HEK293 (cell line): ENCODE measurements at regions not wholly inside any gene's neighbourhood (a gene's known extent, or its start where the extent isn't known, plus 50 kb on each side); places are given as distances from the start of the nearest gene placed in this dataset.

Source experiments
- CTCF ChIA-PET: fragments of 350-600 bp; formaldehyde crosslinking; extraction: SDS; loops from one replicate; lab custom pipeline; 2021; ENCODE audit warnings: antibody characterized with exemption; lab: Yijun Ruan, JAX
- POLR2A ChIA-PET: fragments of 300-600 bp; formaldehyde crosslinking; extraction: SDS; loops from one replicate; lab custom pipeline; 2020; ENCODE audit warnings: antibody characterized with exemption, inconsistent platforms; lab: Yijun Ruan, JAX
- H3K27ac ChIP-seq: fragments of 200-500 bp; sonication (Bioruptor generic); 2 replicates; pipeline ENCODE4 v1.5.1; 2014; ENCODE audit warnings: low read depth, low read length, control low read depth, inconsistent platforms; ENCODE audit errors: extremely low read depth
- H3K36me3 ChIP-seq, 2 experiments: fragments of 200-500 bp in 1 of 2; sonication (Bioruptor generic) in 1 of 2; 1 replicate in 1 of 2; 2 replicates in 1 of 2; pipeline ENCODE4 v1.5.1; 2014 to 2017; ENCODE audit warnings: inconsistent platforms in 2 of 2, low read length in 2 of 2; ENCODE audit not compliant: control insufficient read depth in 2 of 2, insufficient read depth in 1 of 2
- H3K4me1 ChIP-seq: fragments of 200-500 bp; sonication (Bioruptor generic); 2 replicates; pipeline ENCODE4 v1.5.1; 2014; ENCODE audit warnings: mild to moderate bottlenecking, low read length, inconsistent platforms; ENCODE audit not compliant: control insufficient read depth, insufficient read depth
- H3K4me3 ChIP-seq: 2 replicates; pipeline ENCODE4 v1.5.1; 2011; ENCODE audit warnings: low read depth, mild to moderate bottlenecking, control low read depth, low read length, moderate library complexity
- H3K9me3 ChIP-seq: fragments of 200-500 bp; sonication (Bioruptor generic); 2 replicates; pipeline ENCODE4 v1.5.1; 2014; ENCODE audit warnings: low read depth, low read length, inconsistent platforms; ENCODE audit not compliant: control insufficient read depth, insufficient read depth
- GFI1B ChIP-seq: fragments of 450-650 bp; formaldehyde crosslinking; IDR thresholded peaks from 2 replicates; pipeline ENCODE4 v1.5.1; 2016; ENCODE audit warnings: missing biosample characterization, missing genetic modification characterization
- GLIS1 ChIP-seq: fragments of 450-650 bp; formaldehyde crosslinking; IDR thresholded peaks from 2 replicates; pipeline ENCODE4 v1.5.1; 2016; ENCODE audit warnings: missing biosample characterization, missing genetic modification characterization
- GLIS2 ChIP-seq: fragments of 450-650 bp; formaldehyde crosslinking; IDR thresholded peaks from 2 replicates; pipeline ENCODE4 v1.5.1; 2016; ENCODE audit warnings: missing biosample characterization, missing genetic modification characterization
- KLF9 ChIP-seq: fragments of 450-650 bp; formaldehyde crosslinking; IDR thresholded peaks from 2 replicates; pipeline ENCODE4 v1.5.1; 2016; ENCODE audit warnings: missing biosample characterization, missing genetic modification characterization, low read depth
- OVOL3 ChIP-seq: fragments of 450-650 bp; formaldehyde crosslinking; IDR thresholded peaks from 2 replicates; pipeline ENCODE4 v1.5.1; 2016; ENCODE audit warnings: missing biosample characterization, missing genetic modification characterization
- SCRT2 ChIP-seq: fragments of 450-650 bp; formaldehyde crosslinking; IDR thresholded peaks from 2 replicates; pipeline ENCODE4 v1.5.1; 2016; ENCODE audit warnings: missing biosample characterization, missing genetic modification characterization
- SETDB1 ChIP-seq: IDR thresholded peaks from one replicate; pipeline ENCODE4 v1.6.1; 2017; ENCODE audit warnings: mild to moderate bottlenecking, low read length, moderate library complexity, mixed read lengths; ENCODE audit not compliant: insufficient read length
- WT1 ChIP-seq: fragments of 450-650 bp; formaldehyde crosslinking; IDR thresholded peaks from 2 replicates; pipeline ENCODE4 v1.5.1; 2016; ENCODE audit warnings: missing biosample characterization, missing genetic modification characterization
- YY1 ChIP-seq: fragments of 450-650 bp; formaldehyde crosslinking; IDR thresholded peaks from 2 replicates; pipeline ENCODE4 v1.5.1; 2018; ENCODE audit warnings: missing biosample characterization, missing genetic modification characterization
- ZFHX2 ChIP-seq: fragments of 450-650 bp; formaldehyde crosslinking; conservative IDR thresholded peaks from 2 replicates; pipeline ENCODE4 v1.5.1; 2016; ENCODE audit warnings: missing biosample characterization, missing genetic modification characterization
- ZFP37 ChIP-seq: fragments of 450-650 bp; formaldehyde crosslinking; IDR thresholded peaks from 2 replicates; pipeline ENCODE4 v1.5.1; 2016; ENCODE audit warnings: missing biosample characterization, missing genetic modification characterization
- ZFP69B ChIP-seq: fragments of 450-650 bp; formaldehyde crosslinking; IDR thresholded peaks from 2 replicates; pipeline ENCODE4 v1.5.1; 2016; ENCODE audit warnings: missing biosample characterization, missing genetic modification characterization
- ZIC2 ChIP-seq: fragments of 450-650 bp; formaldehyde crosslinking; IDR thresholded peaks from 2 replicates; pipeline ENCODE4 v1.5.1; 2016; ENCODE audit warnings: missing biosample characterization, missing genetic modification characterization
- ZNF112 ChIP-seq: fragments of 450-650 bp; formaldehyde crosslinking; IDR thresholded peaks from 2 replicates; pipeline ENCODE4 v1.5.0; 2017; ENCODE audit warnings: missing biosample characterization, missing genetic modification characterization
- ZNF140 ChIP-seq: fragments of 450-650 bp; formaldehyde crosslinking; IDR thresholded peaks from 2 replicates; pipeline ENCODE4 v1.5.1; 2016; ENCODE audit warnings: missing biosample characterization, missing genetic modification characterization
- ZNF157 ChIP-seq: fragments of 450-650 bp; formaldehyde crosslinking; IDR thresholded peaks from 2 replicates; pipeline ENCODE4 v1.5.1; 2016; ENCODE audit warnings: missing biosample characterization, missing genetic modification characterization
- ZNF184 ChIP-seq: fragments of 450-650 bp; IDR thresholded peaks from 2 replicates; pipeline ENCODE4 v1.5.1; 2018; ENCODE audit warnings: missing biosample characterization, mild to moderate bottlenecking, missing genetic modification characterization
- ZNF274 ChIP-seq, 2 experiments: fragments of 200-500 bp in 1 of 2; fragments of 450-650 bp in 1 of 2; sonication (Bioruptor generic) in 1 of 2; formaldehyde crosslinking in 1 of 2; IDR thresholded peaks; 2 replicates each; pipeline versions ENCODE4 v1.5.1 to v1.6.1; 2014 to 2016; ENCODE audit warnings: borderline replicate concordance in 1 of 2, inconsistent platforms in 1 of 2, low read length in 1 of 2, missing biosample characterization in 1 of 2, missing genetic modification characterization in 1 of 2
- ZNF37A ChIP-seq: fragments of 450-650 bp; IDR thresholded peaks from 2 replicates; pipeline ENCODE4 v1.5.1; 2018; ENCODE audit warnings: missing biosample characterization, missing genetic modification characterization
- ZNF555 ChIP-seq: fragments of 450-650 bp; formaldehyde crosslinking; conservative IDR thresholded peaks from 2 replicates; pipeline ENCODE4 v1.5.1; 2017; ENCODE audit warnings: missing biosample characterization, mild to moderate bottlenecking, missing genetic modification characterization, inconsistent platforms
- ZNF558 ChIP-seq: fragments of 450-650 bp; formaldehyde crosslinking; IDR thresholded peaks from 2 replicates; pipeline ENCODE4 v1.5.1; 2016; ENCODE audit warnings: missing biosample characterization, missing genetic modification characterization
- ZNF571 ChIP-seq: fragments of 450-650 bp; formaldehyde crosslinking; IDR thresholded peaks from 2 replicates; pipeline ENCODE4 v1.5.0; 2017; ENCODE audit warnings: missing biosample characterization, missing genetic modification characterization
- ZNF660 ChIP-seq: fragments of 450-650 bp; IDR thresholded peaks from 2 replicates; pipeline ENCODE4 v1.5.1; 2018; ENCODE audit warnings: missing biosample characterization, mild to moderate bottlenecking, missing genetic modification characterization
- ZNF776 ChIP-seq: fragments of 450-650 bp; formaldehyde crosslinking; IDR thresholded peaks from 2 replicates; pipeline ENCODE4 v1.5.0; 2017; ENCODE audit warnings: missing biosample characterization, missing genetic modification characterization, borderline replicate concordance
- TF ChIP-seq, protein P1 (sequence below): fragments of 450-650 bp; formaldehyde crosslinking; IDR thresholded peaks from 2 replicates; pipeline ENCODE4 v1.5.1; 2016; ENCODE audit warnings: missing biosample characterization, missing genetic modification characterization

DNA sequence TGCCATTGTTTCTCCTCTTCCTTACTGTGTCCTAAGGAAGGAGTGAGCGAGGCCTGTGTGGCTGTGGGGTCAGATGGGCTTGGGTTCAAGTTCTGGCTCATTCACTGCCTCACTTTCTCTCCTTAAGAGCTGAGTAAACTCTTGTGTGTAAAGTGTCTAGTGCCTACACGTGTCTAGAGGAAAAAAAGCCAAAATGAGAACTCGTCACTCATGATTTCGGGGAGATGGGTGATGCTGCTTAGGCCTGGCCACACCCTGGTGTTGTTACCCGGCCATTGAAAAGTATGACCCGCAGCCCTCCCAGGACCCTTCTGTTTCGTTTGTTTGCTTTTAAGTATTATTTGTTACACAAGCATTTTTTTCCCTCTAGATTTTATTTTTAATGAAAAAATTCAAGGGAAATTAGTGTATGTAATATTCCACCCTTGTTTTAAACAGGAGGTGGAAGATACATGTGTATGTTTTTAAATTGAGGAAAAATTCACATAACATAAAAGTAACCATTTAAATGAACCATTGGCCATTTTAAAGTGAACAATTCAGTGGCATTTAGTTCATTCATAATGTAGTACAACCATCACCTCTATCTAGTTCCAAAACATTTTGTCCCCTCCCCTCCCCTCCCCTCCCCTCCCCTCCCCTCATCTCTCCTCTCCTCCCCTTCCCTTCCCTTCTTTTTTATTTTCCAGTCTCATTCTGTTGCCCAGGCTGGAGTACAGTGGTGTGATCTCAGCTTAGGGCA lies 71.0 kb downstream of the CEBPB start:
- Histone ChIP-seq H3K4me3 (no peak overlapping the region), H3K4me1 (no peaks in the 10 kb centered on the region), H3K27ac (no peak overlapping the region), H3K9me3 (no peaks in the 10 kb centered on the region), H3K36me3 (no peaks in the 10 kb centered on the region)
- TF ChIP-seq GLIS1 (tag by site-specific recombination) = no peak
- TF ChIP-seq OVOL3 = no peak
- no peak for TF ChIP-seq GLIS2 (tag by site-specific recombination)
- TF ChIP-seq YY1 (tag by site-specific recombination) = no peak
- TF ChIP-seq ZNF184 (tag by site-specific recombination) = no peak
- no peak for TF ChIP-seq ZNF660 (tag by site-specific recombination)
- TF ChIP-seq ZFHX2 (tag by site-specific recombination) = no peak
- no peak for TF ChIP-seq ZNF776 (tag by site-specific recombination)
- no peak for TF ChIP-seq ZNF37A (tag by site-specific recombination)
- no peak for TF ChIP-seq ZNF157 (tag by site-specific recombination)
- no peak for TF ChIP-seq SCRT2 (tag by site-specific recombination)
- no peak for TF ChIP-seq ZNF558
- no peak for TF ChIP-seq WT1
- TF ChIP-seq GFI1B = no peak
- TF ChIP-seq KLF9 (tag by site-specific recombination) = no peak
- TF ChIP-seq ZNF571 (tag by site-specific recombination) = no peak
- TF ChIP-seq ZNF274 (IDR thresholded peaks at IDR 0.05; ENCODE audit: low read length) = no peak
- TF ChIP-seq ZNF274 (tag by site-specific recombination; IDR thresholded peaks at IDR 0.05; ENCODE audit: borderline replicate concordance) = no peak
- ChIA-PET POLR2A (interaction anchor here (0.6 kb wide), 1 partner anchor 206 kb away, joined by 4 read pairs; no protein-coding TSS in a partner anchor), CTCF (no interaction called here)

DNA sequence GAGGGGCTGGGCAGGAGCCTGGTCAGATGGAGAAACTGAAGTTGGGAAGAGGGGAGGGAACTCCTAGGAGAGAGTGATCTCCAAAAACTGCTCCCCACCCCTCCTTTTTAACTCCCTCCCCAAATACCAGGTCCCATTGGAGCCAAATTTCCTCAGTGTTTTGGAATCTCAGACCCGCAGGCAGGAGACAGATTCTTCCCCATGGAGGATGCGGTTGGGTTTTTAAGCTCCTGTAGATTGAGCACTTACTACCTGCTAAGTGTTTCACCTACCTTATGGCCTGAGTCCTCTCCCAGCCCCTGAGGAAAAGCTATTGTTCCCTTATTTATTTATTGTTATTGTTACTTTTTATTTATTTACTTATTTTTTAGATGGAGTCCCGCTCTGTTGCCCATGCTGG lies 73.2 kb downstream of the CEBPB start:
- Histone ChIP-seq H3K9me3 (no peaks in the 10 kb centered on the region), H3K4me1 (no peaks in the 10 kb centered on the region), H3K27ac (no peak overlapping the region), H3K4me3 (no peak overlapping the region), H3K36me3 (no peaks in the 10 kb centered on the region)
- CTCF ChIA-PET = no interaction called here
- TF ChIP-seq ZNF555 (no peak), ZNF112 (tag by site-specific recombination) (no peak), SCRT2 (tag by site-specific recombination) (no peak), ZFP37 (tag by site-specific recombination) (no peak), ZIC2 (tag by site-specific recombination) (no peak), ZFP69B (tag by site-specific recombination) (no peak), SETDB1 (no peak), ZNF140 (tag by site-specific recombination) (no peak)
- TF ChIP-seq, protein P1, sequence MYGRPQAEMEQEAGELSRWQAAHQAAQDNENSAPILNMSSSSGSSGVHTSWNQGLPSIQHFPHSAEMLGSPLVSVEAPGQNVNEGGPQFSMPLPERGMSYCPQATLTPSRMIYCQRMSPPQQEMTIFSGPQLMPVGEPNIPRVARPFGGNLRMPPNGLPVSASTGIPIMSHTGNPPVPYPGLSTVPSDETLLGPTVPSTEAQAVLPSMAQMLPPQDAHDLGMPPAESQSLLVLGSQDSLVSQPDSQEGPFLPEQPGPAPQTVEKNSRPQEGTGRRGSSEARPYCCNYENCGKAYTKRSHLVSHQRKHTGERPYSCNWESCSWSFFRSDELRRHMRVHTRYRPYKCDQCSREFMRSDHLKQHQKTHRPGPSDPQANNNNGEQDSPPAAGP (tag by site-specific recombination) = no peak
- POLR2A ChIA-PET = no interaction called here
